ENCODE measurements at regions not wholly inside any gene's neighbourhood (a gene's known extent, or its start where the extent isn't known, plus 50 kb on each side); places are given as distances from the start of the nearest gene placed in this dataset.

- no peak for TF ChIP-seq EZH2 (IDR thresholded peaks at IDR 0.05)
- no peak for TF ChIP-seq CTCF (IDR thresholded peaks at IDR 0.05)
- TF ChIP-seq EZH2phosphoT487 (IDR thresholded peaks at IDR 0.05), result no peak
Measured at GRCh38 chr4:31662951-31663350, 942.8 kb downstream of the PCDH7 start.

All from neural progenitor cell (in vitro differentiated cells).